ENCODE measurements at regions not wholly inside any gene's neighbourhood (a gene's known extent, or its start where the extent isn't known, plus 50 kb on each side); places are given as distances from the start of the nearest gene placed in this dataset.

GRCh38 chr13:103200118-103200885, 134.1 kb upstream of the SLC10A2 start:
- DNase-seq: no peak

GRCh38 chr13:103199380-103200088, 133.3 kb upstream of the SLC10A2 start:
- no peak for DNase-seq

DNA sequence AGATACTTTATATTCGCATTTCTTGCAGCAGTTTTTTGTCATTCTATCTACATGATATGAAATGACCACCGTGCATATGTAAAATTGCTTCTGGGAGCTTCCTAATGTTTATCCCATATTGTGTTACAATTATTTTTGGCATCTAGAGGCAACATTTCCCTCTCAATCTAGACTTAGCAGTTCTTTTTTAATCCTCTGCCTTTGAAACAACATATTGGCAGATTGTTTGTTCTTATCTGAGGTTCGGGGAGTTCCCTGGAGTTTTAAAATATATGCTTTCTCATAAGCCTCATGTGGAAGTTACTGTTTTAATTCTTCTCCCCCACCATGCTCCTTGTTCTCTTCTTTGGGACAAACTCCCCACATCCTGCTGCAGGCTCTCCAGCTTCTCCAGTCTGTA, 130.1 kb upstream of the SLC10A2 start:
- no peak for DNase-seq

DNA sequence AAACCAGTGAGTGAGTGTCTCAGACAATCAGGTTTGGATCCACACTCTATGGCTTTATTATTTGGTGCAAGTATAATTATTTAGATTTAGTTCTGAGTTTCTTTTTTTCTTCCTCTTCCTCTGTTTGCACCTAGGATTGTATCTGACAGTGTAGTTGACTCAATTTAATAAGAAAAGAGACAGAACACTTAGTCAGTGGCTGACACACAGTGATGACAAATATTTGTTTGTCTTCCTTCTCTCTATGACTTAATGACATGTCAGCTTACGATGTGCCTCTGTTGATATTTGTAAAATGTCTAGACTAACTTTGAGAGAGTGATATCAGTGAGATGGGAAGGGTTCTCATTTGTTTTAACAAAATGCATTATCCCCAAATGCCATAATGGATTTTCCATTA, 129.5 kb upstream of the SLC10A2 start:
- peak in 1 of 3 experiments; percentile 27 for DNase-seq

DNA sequence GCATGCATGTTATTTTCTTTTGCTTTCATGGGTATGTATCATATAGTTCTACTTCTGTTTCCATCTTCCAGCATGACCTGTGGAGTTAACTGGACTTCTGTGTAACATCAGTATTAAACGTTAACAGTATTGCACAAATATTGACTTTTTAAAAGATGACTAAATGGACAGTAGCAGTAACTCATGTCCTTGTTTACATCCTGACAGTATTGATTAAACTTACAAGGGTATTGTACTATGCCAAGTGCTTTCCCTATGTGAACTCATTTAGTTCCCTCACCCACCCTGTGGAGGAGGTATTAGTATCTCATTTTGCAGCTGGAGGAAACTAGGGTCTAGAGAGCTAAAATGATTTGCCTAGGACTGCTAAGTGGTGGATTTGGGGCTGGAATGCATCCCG, 128.7 kb upstream of the SLC10A2 start:
- no peak for DNase-seq

DNA sequence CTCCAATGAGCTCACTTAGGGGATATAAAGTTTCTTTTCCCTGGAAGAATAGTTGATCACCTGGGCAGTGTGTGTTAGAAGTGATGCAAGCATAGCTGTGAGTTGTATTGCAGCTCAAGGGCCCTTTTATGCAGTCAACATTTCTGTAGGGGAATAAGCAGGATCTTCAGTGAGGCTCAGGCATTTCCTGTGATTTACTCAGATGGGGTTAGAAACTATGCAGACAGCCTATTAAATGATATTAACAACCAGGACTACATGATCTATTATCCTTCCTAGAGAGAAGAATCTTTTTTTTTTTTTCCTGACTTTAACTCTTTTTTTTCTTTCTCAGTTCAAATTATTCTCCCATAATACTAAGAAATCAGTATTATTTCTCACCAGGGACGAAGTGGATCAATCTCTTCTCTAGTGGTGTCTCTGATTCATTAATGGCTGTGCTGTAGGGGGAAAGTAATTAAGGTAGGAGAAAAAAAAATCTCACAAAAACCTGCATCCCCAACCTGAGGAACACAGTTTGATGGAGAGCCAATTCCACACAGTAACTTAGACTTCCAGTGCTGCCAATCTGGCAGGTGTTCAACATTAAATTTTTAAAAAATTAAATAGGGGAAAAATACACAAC, 126.4 kb upstream of the SLC10A2 start:
- DNase-seq: no peak

DNA sequence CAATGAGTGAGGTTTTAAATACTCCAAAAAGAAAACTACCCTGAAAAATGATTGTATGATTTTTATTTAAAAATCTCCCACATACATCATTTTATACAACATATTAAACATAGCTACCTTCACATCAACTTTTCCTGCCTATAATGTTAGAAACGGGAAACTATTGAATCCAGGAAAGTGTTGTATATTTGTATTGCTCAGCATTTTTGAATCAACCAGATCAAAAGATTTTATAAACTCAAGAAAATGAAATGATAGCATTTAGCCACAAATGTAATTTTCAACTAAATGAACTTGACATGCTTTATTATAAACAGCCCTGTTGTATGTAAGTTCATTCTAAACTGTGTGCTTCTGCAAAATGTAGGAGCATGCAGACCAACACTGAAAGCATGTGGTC, 124.6 kb upstream of the SLC10A2 start:
- DNase-seq: no peak

GRCh38 chr13:103188713-103189326, 122.6 kb upstream of the SLC10A2 start:
- peak; percentile 25 to 82 (median 73) for DNase-seq

GRCh38 chr13:103187721-103188156, 121.5 kb upstream of the SLC10A2 start:
- DNase-seq: peak in 2 of 3 experiments; percentile 12 to 30

GRCh38 chr13:103184413-103184812, 118.2 kb upstream of the SLC10A2 start:
- no peak for DNase-seq

GRCh38 chr13:103178986-103179943, 113.0 kb upstream of the SLC10A2 start:
- DNase-seq: no peak

- DNase-seq: no peak
Measured at GRCh38 chr13:103174966-103175365, 108.7 kb upstream of the SLC10A2 start.

GRCh38 chr13:103168901-103169508, 102.8 kb upstream of the SLC10A2 start:
- no peak for DNase-seq

- DNase-seq: peak; percentile 34 to 88 (median 54)
Measured at GRCh38 chr13:103164251-103164650, 98.0 kb upstream of the SLC10A2 start.

- DNase-seq: no peak
Measured at GRCh38 chr13:103161476-103161875, 95.3 kb upstream of the SLC10A2 start.

- no peak for DNase-seq
Measured at GRCh38 chr13:103157434-103158145, 91.4 kb upstream of the SLC10A2 start.

DNA sequence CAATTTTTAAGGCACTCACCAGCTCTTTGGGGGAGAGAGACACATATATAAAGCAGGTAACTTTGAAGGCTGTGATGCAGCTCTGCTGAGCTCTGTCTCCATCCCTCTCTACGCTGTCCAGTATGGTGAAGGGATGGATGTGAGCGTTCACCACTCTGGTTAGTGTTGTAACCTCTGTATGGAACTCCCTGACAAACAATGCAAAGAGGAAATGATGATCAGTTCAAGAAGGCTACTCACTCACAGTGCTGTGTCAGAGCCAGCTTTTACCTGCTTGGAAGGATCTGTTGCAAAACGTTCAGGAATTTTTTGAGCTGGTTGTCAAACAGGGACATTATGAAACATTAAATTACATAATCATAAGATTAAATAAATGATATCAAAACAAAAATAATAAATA, 90.8 kb upstream of the SLC10A2 start:
- DNase-seq: no peak

GRCh38 chr13:103156346-103156998, 90.3 kb upstream of the SLC10A2 start:
- DNase-seq: no peak

DNA sequence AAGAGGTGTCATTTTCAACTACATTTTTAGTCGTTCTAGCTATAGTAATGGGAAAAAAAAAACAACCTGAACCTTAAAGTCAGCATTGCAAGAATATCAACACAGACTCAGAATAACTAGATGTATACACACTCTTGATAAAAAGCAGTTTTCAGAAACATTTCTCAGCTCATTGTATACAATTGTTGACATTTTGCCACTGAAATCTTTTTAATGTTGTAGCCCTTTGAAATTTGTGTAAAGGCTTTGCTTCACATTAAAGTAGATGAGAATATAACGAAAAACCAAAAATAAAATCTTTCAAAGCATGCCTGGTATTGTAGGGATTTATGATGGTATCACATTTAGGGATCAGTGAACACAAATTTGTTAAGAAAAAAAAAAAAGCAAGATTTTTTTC, 87.2 kb upstream of the SLC10A2 start:
- DNase-seq: no peak

DNA sequence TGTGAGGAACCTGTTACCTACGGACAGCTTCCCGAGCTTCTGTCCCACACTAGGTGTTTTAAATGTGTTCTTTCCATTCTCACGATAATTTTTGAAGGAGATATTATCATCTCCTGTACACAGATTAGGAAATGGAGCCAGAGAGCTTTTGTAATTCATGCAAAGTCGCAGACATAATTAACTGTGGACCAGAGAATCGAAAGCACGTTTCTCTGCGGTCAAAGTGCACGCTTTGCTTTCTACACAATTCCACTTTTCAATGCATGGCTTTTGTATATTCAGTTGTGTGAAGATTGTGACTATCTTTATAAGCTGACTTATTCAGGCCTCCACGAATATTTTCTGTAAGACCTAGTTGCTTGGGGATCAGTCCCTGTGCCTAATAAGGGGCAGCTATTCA, 81.7 kb upstream of the SLC10A2 start:
- no peak for DNase-seq

GRCh38 chr13:103145442-103145841, 79.2 kb upstream of the SLC10A2 start:
- no peak for DNase-seq

Data from NCI-H1417 (cell line).